Stimulated activated CD4-positive, alpha-beta T cell treated with anti-CD3 and anti-CD28 coated beads, TNF-alpha, amount 100 ng/mL, for 24 hours (primary cell): ENCODE measurements at regions not wholly inside any gene's neighbourhood (a gene's known extent, or its start where the extent isn't known, plus 50 kb on each side); places are given as distances from the start of the nearest gene placed in this dataset.
"Not testable (repeated sequence)": the region's sequence is repeated elsewhere in the genome, so short reads cannot be mapped to it uniquely, and the experiment has no call there.

Experiments
- DNase-seq, 3 experiments: peaks; one replicate each; pipeline ENCODE4 v3.0.0-alpha.2; 2020; ENCODE audit warnings: low read depth in 3 of 3

DNA sequence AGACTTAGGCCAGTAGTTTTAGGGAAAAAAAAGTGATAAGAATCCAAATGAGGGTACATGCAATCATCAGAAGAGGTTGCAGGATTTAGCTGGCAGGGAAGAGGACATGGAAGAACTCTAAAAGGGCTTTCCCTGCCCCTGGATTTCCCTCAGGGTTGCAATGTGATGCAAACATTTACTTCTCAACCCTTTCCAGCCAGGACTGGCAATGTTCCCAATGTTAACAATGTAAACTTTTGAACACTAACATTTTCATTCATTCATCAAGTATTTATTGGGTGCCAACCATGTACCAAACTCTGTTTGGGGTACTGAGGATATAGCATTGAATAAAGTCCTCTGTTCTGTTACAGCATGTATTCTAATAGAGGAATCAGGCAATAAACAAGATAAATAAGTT, 349.4 kb upstream of the LRRC3B start:
- no peak for DNase-seq

DNA sequence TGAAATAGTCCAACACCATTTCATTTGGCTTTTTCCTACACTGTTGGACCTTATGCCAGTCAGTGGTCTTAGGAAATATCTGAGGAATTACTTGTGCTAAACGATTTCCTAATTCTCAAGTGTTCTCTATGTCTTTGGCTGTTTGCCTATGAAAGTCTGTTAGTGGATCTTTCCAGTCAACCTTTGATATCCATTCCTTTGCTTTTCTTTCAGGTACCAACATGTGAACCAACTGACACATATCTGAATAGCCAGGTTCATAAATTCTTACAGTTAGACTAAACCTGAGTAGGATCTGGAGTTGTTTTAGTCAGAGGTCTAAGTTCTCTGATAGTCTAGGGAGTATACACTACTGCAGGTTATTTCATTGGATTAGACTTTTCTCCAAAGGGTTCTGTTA, 343.5 kb upstream of the LRRC3B start:
- no peak for DNase-seq

DNA sequence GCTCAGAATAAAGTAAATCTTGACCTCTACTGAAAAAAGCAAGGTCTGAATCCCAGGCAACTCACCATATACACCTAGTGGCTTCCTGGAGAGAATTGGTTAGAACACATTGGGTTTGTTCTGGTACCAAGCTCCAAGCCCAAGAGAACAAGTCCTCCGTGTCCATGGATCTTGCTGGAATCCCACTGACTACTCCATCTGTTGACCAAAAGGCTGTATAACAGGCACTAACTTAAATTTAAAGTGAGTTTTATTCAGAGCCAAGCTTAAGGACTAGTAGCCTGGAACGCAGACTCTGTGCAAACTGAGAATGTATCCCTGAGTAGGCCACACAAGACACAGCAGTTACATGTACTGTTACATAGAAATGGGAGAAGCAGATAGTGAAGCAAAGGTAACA, 342.1 kb upstream of the LRRC3B start:
- no peak for DNase-seq

DNA sequence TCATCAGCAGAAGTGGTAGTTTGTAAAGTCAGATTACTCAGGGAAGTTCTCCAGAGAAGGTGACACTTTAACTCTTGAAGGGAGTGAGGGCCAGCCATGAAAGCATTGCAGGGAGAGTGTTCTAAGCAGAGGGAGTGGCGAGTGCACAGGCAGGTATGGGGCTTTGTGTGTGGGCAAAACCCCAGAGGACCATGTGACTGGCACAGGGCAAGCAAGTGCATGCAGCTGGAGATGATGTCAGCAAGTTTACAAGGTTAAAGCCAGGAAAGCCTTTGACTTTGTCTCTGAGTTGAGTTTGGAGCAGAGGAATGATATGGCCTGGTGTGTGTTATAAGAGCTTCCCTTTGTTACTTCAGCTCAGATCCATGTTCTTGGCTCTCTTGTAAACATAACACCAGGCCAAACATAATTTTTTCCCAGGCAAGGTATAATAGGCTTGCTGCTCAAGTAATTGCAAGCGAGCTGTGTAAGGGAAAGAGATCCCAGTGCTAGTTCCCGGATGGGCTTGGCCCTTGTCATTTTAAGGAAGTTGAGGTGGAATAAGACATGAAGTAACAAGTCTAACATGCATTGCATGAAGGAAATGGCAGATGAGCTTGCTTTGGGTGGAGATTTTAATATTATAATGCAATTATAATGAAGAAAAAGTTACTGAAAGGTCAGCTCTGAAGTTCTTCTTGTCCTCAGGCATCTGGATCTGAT, 341.1 kb upstream of the LRRC3B start:
- no peak for DNase-seq

DNA sequence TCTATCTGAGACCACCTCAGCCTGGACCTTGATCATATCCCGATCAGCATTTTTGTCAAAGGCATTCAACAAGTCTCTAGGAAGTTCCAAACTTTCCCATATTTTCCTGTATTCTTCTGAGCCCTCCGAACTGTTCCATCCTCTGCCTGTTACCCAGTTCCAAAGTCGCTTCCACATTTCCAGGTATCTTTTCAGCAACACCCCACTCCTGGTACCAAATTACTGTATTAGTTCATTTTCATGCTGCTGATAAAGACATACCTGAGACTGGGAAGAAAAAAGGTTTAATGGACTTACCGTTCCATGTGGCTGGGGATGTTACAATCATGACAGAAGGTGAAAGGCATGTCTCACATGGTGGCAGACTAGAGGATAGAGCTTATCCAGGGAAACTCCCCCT, 338.1 kb upstream of the LRRC3B start:
- not testable (repeated sequence) for DNase-seq

DNA sequence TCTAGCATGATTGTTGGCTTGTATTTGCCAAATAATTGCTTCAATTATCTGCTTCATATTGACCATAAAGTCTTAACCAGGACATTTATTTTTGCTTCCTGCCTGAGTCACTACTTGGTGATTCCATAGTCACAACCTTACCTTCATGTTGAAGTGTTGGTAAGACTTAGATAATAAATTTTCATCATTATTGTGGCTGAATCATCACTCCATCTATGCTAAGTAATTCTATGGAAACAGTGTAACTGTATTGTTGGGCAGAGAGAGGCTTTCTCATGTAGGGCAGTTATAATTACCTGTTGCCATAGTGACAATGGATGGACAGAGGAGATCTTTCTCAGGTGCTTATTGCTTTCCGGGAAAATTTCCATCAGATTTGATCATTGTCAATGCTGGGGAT, 330.7 kb upstream of the LRRC3B start:
- DNase-seq: no peak

DNA sequence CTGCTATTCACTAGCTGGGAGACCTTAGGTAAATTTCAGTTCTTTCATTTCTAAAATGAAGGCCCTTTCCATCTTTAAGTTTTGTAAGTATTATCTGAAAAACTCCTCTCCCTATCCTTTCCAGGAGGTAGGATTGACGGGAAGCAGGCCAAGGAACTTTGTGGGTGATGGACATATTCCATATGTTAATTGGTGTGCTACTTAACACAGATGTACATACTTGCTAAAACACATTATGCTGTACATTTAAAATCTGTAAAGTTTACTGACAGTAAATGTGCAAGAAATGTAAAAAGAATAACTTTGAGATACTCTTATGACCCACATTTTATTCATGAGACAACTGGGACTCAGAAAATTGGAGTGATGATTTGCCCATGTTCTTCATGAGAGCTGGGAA, 329.8 kb upstream of the LRRC3B start:
- DNase-seq: no peak

DNA sequence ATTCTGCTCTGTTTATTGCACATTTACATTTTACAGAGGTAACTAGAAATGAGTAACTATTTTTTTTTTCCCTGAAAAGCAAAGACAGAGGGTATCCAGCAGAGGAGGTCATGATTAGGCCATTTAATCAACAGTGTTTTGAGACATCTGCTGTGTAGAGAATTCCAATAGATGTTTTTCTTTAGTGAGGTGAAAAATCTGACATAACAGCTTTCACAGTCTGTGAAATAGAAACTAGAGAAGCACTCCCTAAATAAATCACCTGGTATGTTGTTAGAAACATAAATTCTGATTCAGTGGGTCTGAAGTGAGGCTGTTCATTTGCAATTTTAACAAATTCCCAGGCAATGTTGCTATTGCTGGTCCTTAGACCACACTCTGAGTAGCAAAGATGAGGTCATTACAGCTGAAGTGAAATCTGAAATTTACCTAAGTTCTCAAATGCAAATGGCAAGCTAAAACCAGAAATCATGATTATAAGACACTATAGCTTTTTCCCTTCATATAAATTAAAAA, 329.2 kb upstream of the LRRC3B start:
- DNase-seq: no peak

DNA sequence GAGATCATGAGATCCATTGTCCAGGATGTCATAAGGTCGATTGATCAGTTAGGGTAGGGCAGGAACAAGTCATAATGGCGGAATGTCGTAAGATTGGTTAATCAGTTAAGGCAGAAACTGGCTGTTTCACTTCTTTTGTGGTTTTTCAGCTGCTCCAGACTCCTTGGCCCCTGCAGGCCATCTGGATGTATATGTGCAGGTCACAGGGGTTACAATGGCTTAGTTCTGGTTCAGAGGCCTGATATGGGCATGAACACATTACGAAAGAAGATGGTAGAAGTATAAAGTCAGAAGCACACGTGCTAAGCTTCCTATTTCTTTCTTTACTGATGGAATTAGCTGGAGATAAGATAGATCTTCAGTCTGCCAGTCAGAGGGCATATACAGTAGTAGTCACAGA, 315.4 kb upstream of the LRRC3B start:
- DNase-seq: no peak

DNA sequence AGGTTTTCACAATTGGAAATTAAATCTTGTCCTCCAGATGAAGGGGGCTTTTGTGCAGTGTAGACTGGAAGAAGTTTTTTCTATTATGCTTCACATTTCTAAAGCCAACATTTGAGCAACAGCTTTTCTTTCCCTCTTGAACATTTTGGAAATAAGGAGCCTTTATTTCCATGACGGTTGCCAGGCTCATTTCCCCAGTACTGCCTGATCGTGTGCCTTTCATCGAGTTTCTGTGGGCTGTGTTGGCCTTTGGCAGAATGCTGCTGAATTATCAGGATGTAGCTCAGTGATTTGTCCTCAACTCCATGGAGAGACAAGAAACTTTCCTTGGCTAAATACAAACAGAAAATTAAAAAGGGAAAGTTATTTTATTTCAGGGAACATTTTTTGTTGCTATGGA, 314.8 kb upstream of the LRRC3B start:
- DNase-seq: no peak

DNA sequence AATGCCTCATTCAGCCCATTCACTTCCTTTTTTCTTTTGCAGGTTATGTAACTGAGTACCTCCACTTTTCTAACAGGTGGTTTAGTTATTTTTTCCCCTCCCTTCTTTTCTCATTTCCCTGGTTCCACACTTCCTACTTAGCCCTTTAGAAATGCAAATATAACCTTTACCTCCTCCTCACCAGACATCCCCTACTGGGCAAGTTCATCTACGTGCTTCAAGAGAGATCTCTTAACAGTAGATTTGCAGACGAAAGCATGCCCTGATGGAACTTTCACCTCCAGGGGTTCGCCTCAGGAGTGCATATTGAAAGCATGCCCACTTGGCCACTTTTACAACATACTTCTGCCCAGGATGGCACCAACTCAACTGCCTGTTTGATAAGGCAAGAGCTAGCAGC, 314.1 kb upstream of the LRRC3B start:
- no peak for DNase-seq

DNA sequence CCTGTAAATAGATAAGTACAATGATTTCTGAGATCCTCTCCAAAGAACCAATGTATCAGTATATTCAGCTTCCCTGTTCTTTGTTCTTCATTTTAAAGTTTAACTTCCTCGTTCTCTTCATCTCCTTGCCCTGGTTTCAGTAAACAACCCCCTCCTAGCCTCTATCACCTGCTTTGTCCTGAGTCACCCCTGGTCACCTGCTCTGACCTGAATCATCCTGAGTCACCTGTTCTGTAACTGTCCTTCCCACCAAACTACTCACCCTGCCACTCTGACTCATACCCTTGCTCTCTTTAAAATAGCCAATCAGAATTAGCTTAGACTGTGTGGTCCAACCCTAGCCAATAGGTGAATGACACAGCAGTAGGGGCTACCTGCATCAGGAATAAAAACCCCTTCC, 313.0 kb upstream of the LRRC3B start:
- not testable (repeated sequence) for DNase-seq

DNA sequence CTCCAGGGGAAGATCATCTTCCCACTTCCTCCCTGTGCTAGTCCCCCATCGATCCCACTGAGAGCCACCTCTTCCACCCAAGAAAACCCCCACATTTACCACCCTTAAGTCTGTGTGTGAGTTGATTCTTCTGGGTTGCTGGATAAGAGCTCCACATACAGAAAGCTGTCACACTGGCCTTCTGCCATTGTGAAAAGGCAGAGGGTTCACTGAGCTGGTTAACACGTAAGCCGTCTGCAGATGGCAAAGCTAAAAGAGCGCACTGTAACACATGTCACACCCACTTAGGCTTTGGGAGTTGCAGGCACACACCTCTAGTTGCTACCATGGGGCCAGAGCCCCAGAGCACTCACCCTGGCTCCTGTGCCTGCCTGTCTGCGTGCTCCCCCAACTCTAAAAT, 309.8 kb upstream of the LRRC3B start:
- no peak for DNase-seq

DNA sequence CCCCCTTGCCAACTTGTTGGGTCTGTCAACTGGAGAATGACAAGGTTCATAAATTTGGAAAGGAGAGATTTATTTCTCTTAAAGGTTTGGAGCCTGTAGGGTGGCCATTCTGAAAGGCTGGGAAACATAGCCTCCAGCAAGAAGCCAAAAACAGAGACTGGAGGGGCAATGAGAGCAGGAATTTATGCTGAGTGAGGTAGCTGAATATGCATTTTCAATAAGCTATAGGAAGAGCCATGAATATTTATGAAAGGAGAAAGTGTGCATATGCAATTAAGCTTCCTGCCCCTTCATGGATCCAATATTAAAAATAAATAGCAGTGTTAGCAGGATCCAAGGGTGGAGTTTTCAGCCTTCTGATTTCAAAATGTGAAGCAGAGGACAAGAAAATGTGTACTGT, 306.1 kb upstream of the LRRC3B start:
- no peak for DNase-seq

DNA sequence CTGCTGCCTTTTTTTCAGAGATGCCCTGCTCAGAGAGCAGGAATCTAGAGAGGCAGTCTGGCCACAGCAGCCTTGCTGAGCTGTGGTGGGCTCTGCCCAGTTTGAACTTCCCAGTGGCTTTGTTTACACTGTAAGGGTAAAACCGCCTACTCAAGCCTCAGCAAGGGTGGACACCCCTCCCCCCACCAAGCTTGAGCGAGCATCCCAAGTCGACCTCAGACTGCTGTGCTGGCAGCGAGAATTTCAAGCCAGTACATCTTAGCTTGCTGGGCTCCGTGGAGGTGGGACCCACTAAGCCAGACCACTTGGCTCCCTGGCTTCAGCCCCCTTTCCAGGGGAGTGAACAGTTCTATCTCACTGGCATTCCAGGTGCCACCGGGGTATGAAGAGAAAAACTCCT, 298.8 kb upstream of the LRRC3B start:
- DNase-seq: not testable (repeated sequence)

DNA sequence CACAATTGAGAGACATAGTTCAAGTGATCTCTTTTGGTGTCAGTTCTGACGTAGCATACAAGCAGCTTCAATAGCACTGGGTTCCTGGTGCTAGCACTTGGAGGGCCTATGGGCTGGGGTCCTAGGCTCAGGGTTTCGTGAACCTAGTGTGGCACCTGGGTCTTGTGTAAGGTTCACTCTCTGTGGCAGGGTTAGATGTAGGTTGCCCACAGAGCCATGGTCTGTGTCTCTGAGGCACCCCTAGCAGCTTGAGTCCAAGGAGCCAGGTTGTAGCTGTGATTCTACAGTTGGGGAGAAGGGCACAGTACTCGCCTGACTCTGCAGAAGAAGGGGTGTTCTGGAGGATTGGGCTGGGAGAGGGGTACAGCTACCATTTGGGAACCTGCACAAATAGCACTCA, 282.6 kb upstream of the LRRC3B start:
- no peak for DNase-seq

DNA sequence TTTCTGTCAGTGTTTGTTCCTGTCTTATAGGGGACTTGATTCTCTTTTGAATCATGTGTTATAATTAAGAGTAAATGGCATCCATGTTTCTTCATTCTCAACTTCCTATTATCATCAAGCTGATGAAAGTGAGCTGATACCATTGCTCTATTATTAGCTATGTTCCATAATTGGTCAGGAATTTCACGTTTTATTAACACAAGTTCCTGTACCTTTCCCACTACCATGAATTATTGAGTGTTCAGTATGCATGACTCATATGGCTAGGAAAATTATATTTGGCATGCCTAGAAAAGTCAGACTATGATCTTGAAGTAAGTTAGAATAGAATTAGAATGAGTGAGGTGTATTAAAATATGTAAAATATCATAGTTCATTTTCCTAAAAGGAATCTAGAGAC, 278.9 kb upstream of the LRRC3B start:
- DNase-seq: no peak

DNA sequence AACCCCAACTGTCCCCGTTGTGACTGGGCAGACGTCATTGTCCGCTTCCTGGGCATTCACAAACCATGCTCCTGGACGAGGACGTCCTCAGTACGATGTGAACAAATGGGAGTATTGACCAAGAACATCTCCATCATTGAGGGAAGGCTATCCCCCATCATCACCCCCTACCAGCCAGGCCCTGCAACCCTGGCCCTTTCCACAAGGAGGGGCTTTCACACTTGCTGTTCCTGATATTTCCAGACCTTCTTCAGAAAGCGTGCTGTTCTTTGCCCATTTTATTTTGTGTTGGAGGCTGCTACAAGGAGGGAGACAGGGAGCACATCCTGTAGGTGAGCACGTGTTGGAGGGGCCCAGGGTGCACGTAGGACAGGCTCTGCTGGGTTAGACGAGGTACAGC, 277.0 kb upstream of the LRRC3B start:
- DNase-seq: no peak

DNA sequence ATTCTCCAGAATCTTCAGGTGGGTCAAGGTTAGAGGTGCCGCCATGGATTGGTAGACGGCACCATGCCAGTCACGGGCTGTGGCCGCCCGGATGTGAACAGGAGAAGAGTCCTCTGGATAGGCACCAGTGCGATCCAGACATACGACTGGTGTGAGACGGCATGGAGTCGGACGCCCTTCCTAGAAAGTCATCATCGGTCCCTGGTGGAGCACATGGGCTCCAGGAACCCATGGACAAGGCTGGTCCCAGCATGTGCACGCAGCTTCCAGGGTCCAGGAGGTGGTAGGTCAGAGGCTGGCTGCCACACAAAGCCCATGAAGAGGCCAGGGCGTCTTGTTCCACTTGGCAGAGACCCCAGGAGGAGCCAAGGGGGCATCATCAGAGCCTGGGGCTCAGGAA, 276.1 kb upstream of the LRRC3B start:
- no peak for DNase-seq

DNA sequence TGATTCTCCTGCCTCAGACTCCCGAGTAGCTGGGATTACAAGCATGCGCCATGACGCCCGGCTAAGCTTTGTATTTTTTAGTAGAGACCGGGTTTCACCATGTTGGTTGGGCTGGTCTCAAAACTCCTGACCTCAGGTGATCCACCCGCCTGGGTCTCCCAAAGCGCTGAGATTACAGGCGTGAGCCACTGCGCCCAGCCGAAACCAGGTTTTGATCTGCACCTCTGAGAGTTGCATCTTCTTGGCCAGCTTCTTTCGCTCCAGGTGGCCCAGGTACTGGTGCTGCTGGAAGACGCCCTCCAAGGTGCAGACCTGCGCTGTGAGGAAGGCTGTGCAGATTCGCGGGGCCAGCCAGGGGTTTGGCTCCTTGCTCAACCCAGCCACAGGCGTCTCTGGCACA, 275.4 kb upstream of the LRRC3B start:
- no peak for DNase-seq

DNA sequence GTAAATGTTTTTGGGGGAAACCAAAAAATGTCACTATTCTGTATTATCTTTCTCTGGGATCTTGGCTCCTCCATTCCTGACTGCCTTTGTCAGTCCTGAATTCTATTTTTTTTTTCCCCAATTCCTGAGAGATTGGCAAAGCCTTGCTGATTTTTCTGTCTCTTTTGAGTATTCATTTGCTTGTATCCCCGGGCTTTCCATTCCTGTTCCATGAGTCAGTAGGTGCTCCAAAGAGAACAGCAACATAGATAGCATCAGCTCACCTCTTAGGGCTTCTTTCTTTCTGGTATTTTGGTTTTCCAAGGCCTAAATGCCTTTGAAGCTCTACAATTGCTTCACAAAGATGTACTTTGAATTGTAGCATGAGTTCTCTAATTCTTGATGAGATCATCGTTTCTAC, 271.7 kb upstream of the LRRC3B start:
- no peak for DNase-seq

DNA sequence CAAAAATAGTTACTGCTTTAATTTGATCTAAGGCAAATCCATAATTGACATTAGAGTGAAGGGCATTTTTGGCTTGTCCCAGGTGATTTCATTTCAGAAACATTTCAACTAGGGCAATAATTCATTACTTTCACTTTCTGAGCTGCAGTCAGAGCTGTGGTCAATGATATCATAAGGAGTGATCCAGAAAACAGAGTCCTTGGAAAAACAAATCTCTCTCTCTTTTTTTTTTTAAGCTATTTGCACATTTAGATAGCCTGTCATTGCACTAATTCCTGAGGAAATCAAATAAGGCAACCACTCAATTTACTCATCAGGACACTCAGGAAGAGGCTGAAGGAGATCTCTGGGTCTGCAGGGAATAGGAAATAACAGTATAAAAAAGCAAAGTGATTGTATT, 269.5 kb upstream of the LRRC3B start:
- DNase-seq: no peak

DNA sequence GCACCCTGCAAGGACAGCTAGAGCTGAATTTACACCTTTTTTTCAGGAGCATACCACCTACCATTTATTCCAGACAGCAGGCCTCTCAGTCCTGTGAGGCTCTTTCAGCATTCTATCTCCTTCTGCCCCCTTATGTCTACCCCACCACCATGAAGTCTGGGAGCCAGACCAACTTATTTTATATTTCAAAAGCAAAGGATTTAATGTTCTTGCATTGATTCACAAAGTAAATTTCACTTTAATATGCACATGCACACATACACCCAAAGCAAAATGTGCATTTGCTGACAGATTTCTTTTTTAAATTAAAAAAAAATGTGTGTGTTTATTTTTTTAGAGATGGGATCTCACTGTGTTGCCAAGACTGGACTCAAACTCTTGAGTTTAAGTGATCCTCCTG, 264.2 kb upstream of the LRRC3B start:
- DNase-seq: no peak

DNA sequence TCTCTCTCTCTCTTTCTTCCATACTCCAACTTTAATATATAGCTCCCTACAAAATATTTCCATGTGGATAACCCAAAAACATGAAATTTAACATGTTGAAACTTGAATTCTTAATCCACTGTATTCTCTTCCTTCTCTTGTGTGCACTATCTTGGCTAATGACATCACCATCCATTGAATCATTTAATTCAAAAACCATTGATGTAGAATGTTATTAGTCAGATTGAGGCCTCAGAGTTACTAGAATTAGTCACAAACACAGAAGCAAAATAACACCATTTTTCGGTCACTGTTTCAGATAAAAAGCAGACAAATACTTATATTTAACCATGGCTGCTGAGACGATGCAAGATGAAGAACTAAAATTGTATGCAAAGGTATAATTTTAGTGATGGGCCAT, 256.9 kb upstream of the LRRC3B start:
- no peak for DNase-seq
